ENCODE measurements at regions not wholly inside any gene's neighbourhood (a gene's known extent, or its start where the extent isn't known, plus 50 kb on each side); places are given as distances from the start of the nearest gene placed in this dataset.
"Not testable (repeated sequence)": the region's sequence is repeated elsewhere in the genome, so short reads cannot be mapped to it uniquely, and the experiment has no call there.

DNA sequence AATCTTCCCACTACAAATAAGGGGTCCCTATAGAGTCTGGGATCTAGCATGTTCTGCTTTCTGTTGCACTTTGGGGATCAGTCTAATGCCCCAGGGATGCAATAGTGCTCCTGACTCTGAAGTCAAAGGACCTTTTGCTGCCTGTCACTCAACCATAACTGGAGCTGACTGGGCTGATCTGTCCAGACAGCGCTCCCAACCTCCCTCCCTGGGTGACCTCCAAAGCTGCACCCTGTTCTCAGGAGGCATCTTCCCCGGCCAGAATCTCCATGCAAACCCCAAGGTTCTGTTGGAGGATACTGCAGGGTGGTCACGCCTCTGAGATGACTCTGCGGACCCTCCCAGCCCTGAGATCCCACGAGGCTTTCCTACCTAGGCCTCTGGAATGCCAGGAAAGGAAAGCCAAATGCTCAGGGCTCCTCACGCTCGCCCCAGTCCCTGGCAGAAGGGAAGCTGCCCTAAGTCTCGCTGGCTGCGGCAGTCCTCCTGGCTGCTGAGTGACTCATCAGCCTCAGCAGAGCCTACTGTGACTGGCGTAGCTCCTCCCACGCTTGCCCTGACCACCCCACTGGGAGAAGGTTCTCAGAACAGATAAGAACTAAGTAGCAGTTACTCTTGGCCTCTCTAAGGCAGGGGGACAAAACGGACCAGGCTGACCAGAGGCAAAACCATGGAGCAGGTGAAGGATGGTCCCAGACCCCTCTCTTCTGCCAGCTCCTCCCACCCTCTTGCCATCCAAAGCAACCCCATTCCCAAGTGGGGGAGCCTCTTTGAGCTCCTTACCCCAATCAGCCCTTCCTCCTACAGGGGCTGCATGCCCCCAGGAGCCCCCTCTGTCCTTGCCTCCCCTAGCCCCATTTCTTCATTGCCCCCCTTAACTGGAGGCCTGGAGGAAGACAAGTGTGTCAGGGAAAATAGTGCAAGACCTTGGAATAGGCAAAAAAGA, 124.1 kb upstream of the TNRC6C start:
- DNase-seq (ENCODE audit: low read depth in 3 of 3): peak in 2 of 3 experiments; percentile 39 to 44

GRCh38 chr17:77836557-77837041, 121.9 kb upstream of the TNRC6C start:
- no peak for DNase-seq (ENCODE audit: low read depth in 3 of 3)

- not testable (repeated sequence) for DNase-seq (ENCODE audit: low read depth in 3 of 3)
Observed at GRCh38 chr17:77837072-77837471, 121.4 kb upstream of the TNRC6C start.

- DNase-seq (ENCODE audit: low read depth in 3 of 3): no peak
Observed at GRCh38 chr17:77837917-77838316, 120.6 kb upstream of the TNRC6C start.

GRCh38 chr17:77838748-77839697, 119.5 kb upstream of the TNRC6C start:
- DNase-seq (ENCODE audit: low read depth in 3 of 3): no peak

GRCh38 chr17:77839698-77840512, 118.6 kb upstream of the TNRC6C start:
- no peak for DNase-seq (ENCODE audit: low read depth in 3 of 3)

DNA sequence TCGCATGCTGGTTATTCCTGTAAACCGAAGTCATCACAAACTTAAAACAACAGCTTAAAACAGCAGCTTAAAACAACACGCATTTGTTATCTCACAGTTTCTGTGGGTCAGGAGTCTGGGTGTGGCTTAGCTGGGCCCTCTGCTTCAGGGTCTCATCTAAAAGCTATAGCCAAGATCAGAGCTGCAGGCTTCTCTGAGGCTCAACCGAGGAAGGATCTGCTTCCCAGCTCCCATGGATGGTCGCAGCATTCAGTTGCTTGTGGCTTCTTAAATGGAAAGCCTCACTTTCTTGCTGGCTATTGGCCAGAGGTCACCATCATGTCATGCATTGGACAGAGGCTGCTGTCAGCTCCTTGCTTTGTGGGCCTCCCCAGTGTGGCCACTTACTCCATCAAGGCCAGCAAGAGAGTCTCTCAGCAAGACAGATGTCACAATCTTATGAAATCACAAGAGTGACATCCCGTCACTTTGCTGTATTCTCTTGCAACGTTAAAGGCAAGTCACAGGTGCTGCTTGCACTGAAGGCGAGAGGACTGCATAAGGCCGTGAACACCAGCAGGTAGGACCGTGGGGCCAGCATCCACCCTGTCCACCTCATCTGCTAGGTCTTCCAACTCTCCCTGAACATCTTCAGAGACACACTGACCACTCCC, 117.9 kb upstream of the TNRC6C start:
- no peak for DNase-seq (ENCODE audit: low read depth in 3 of 3)

GRCh38 chr17:77841742-77842527, 116.6 kb upstream of the TNRC6C start:
- no peak for DNase-seq (ENCODE audit: low read depth in 3 of 3)

DNA sequence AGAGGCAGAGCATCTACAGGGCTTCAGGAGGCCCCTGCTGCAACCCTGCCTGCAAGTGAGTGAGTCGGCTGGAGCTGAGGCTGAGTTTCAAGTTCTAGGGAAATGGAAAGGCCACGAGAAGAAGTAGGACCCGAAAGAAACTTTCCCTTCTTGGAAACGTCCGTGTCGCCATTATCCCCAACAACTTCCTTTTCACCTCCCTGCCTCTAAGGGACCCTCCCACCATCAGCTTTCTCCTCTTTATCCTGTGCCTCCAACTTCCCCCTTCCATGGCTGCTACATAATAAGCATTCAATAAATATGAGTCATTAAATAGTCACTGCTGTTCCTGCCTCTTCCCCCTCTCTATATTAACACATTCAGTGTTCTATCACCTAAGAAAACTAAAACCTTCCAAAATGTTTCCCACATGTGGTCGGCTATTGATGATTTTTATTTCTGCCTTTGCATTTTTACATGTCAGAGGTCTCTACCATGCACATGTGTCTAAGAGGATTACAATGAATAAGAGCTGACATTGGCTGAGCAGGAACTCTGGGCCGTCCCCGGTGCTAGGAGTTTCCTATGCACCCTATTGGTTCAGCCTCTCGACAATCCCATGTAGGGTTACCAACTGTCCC, 115.9 kb upstream of the TNRC6C start:
- DNase-seq (ENCODE audit: low read depth in 3 of 3): no peak

DNA sequence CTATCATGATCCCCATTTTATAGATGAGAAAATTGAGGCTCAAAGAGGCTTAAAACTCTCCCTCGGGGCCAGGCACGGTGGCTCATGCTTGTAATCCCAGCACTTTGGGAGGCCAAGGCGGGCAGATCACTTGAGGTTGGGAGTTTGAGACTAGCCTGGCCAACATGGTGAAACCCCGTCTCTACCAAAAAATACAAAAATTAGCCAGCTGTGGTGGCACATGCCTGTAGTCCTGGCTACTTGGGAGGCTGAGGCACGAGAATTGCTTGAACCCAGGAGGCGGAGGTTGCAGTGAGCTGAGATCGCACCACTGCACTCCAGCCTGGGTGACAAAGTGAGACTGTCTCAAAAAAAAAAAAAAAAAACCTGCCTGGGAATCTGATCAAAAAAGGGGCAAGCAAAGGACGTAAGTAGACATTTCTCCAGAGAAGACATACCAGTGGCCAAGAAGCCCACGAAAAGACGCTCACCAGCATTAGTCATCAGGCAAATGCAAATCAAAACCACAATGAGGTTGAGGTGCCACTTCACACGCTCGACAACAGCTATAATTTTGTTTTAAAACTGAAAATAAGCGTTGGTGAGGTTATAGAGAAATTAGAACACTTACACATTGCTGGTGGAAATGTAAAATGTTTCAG, 115.1 kb upstream of the TNRC6C start:
- peak in 2 of 3 experiments; percentile 42 to 51 for DNase-seq (ENCODE audit: low read depth in 3 of 3)

- DNase-seq (ENCODE audit: low read depth in 3 of 3): no peak
Observed at GRCh38 chr17:77843896-77844295, 114.6 kb upstream of the TNRC6C start.

DNA sequence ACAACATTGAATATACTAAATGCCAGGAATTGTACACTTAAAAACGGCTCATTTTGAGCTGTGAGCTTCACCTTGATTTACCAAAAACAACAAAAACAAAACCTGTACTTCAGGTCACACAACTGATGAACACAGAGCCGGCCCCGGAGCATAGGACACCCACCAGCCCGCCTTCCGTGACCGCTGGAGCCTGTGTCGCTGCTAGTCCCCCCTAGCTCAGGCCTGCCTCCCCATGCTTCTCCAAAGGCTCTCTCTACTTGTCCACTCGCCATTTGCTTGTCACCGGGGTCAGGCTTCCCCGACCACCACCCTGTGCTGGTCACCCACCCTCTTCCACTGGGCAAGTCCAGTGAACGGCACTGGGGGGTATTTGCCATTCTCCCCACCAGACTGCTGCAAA, 113.8 kb upstream of the TNRC6C start:
- no peak for DNase-seq (ENCODE audit: low read depth in 3 of 3)

- no peak for DNase-seq (ENCODE audit: low read depth in 3 of 3)
Observed at GRCh38 chr17:77845541-77846225, 112.8 kb upstream of the TNRC6C start.

DNA sequence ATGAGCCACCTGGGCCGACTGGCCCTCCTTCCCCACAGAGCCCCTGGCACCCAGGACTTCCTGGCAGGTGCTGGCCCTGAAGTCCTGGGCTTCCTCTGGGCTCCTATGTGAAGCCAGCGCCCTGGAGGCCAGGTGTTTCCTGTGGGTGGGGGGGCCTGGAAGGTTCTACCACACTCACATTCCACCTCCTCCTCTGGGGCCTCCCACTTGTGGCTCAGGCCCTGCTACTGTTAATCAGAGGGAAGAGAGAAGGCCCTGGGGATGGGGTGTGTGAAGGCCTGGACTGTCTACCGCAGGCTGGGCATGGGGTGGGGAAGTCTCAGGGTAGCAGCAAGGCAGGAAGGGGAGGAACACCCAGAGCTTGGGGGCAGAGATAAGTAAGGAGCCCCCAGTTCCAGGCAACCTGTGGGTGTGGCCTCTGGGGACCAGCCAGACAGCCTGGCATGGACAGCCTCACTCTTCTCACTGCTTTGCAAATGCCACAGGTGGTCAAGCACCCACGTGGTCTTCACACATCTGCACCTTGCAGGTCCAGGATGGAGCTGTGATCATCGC, 111.9 kb upstream of the TNRC6C start:
- DNase-seq (ENCODE audit: low read depth in 3 of 3): peak in 1 of 3 experiments; percentile 8

- no peak for DNase-seq (ENCODE audit: low read depth in 3 of 3)
Observed at GRCh38 chr17:77847221-77848085, 111.0 kb upstream of the TNRC6C start.

DNA sequence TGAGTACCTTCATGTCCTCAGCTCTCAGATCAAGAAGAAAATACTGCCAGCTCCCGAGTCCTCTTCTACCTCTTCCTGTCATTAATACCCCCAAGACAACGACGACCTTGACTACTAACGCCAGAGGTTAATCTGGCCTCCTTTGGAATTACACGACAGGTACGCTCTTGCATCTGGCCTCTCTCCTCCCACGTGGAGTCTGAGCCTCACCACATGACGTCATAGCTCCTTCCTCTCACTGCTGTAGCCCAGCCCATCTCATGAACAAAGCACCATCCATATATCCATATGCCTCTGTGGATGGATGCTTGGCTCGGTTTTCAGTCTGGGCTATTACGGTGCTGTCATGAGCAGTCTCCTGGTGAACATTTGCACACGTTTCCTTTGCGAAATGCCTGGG, 110.2 kb upstream of the TNRC6C start:
- DNase-seq (ENCODE audit: low read depth in 3 of 3): no peak

- DNase-seq (ENCODE audit: low read depth in 3 of 3): no peak
Observed at GRCh38 chr17:77849239-77849638, 109.3 kb upstream of the TNRC6C start.
